DLD1 (cell line): ENCODE measurements at regions not wholly inside any gene's neighbourhood (a gene's known extent, or its start where the extent isn't known, plus 50 kb on each side); places are given as distances from the start of the nearest gene placed in this dataset.

Experiments
- in situ Hi-C: cut with HindIII; loops from 2 replicates; pipeline ENCODE4 v1.10.0; 2017; ENCODE audit warnings: low sequenced_read_pairs

DNA sequence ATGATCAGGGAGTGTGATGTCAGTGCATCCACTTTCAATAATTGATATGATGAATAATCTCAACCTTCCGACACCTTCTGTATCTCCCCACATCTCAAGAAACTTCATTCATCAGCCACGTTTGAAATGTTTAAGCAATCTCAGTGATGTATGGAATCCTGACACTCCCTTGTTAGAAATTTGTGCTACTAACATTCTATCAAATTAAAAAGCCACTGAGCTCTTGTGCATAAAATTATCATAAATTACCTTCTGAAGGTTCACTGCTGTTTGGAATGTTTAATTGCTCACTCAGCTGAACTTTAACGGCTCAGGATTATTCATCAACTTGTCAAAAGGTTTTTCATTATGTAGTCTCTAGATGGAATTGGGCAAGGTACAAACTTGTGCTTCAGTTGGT, 108.4 kb upstream of the DPH6 start:
- in situ Hi-C loops: no loop called here

DNA sequence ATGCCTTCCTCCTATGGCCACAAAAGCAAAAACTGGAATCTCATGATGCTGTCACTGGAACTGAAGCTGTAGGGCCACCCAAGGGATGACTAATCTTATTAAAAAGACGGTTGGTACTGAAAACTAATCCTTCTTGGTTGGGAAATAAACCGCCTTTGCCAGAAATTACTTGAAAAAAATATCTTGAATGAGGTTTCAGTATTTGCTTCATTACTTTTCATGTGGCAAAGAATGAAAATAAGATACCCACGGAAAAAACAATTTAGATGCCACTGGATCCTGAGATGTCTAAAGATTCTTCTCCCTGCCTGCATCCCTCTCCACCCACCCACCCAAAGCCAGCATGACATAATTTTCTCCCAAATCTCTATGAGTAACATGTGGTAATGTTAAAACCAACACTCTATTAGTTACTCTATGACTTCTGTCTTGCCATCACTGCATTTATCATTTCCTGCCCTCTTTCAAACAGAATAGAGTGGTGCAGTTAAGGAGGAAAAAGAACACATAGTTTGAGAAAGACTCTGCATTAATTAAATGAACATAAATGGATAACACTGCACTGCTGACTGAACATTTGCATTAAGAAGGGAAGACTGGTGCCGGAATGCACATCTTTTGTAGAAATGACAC, 111.8 kb upstream of the DPH6 start:
- in situ Hi-C loops: no loop called here

DNA sequence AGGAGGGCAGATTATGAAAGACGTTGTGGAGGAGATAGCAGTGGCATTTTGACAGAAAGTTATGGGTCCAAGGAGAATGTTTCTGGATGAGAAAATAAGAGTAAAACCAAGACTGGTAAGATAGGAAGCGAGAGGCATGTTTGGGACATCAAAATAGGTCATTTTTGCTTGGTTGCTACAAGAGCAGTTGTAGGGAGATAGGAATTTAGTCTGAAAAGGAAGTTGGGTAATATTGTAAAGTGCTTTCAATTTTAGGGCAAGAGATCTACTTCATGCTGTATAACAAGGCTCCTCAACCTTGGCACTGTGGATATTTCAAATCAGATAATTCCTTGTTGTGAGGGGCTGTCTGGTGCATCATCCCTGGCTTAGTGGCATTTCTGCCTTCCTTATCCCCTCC, 118.0 kb upstream of the DPH6 start:
- in situ Hi-C loops: no loop called here

DNA sequence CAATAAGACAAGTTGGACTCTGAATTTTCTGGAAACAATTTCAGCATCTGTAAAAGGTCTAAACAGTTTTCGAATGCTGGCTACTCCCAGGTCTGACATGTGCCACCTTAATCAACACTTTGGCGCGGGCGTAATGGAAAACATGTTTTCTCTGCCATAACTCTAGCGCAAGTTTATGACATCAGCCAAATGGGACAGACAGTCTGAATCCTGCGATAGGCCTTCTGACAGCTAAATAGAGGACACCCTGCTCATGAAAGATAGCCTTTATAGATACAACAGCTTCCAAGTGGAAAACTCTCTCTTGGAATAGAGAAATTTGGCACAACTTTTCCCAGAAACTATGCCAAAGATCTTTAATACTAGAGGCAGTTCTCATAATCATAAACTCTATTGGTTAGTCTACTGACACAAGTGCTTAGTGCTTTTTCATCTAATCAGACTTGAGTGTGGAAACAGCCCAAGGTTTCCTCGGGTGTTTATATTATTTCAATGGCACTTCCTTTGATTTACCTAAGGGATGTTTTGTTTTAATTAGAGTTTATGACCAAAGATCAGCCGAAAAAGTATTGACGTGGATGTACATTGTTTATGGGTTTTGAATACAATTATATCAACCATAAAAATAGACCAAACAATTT, 120.1 kb upstream of the DPH6 start:
- in situ Hi-C loops: no loop called here

DNA sequence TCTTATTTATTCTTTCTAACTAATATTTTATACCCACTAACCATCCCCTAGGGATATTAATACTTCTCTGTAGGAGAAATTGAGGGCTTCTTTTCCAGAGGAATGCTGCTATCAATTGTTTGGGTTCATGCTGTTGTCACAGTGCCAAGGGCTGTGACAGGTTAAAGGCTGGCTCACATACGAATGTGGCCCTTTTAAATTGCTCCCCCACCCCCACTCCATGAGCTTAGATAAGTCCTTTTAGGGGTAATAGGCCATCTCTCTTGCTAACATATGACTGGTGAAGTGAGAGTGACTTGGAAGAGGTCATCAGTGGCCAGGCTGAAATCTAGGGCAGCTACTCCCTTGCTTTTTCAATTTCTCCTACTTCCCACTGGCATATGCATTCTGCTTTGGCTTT, 121.9 kb upstream of the DPH6 start:
- in situ Hi-C loops: no loop called here

DNA sequence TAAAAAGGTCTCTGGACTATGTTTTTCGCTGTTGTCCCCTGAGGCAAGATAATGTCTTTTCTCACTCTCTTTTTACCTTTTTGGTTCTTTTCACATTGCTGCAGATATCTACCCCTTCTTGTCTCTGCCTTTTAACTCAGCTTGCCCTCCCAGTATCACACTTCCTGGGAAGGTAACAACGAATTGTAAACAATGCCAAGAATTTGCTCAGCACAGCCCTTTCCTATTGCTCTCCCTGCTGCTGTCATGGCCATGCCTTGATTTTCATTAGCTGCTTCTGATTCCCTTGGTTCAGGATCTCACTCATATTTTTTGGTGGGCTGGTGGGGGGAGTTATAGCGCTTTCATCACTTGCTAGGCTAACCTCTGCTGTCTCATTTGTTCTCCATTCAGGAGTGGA, 123.1 kb upstream of the DPH6 start:
- in situ Hi-C loops: no loop called here

DNA sequence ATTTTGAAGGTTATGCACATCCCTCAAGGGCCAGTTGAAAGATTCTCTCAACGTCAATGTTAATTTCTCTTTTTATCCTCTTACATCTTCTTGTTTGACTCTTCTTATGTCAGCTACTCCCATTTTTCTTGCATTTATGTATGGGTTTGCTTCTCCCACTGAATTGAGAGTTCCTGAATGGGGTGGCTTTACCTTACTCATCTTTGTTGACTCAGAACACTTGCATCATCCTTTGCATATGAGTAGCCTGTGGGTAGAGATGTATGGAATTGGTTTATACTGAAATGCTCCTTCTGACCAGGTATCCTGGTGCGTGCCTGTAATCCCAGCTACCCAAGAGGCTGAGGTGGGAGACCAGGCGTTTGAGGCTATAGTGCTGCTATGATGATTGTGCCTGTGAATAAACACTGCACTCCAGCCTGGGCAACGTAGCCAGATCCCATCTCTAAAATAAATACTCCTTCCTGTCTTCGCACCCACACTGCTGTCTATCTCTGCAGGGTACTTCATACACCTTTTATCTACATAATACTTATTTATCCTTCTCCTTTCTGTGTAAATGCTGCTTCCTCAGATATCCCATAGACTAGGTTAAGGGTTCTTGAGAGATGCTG, 123.6 kb upstream of the DPH6 start:
- in situ Hi-C loops: no loop called here

DNA sequence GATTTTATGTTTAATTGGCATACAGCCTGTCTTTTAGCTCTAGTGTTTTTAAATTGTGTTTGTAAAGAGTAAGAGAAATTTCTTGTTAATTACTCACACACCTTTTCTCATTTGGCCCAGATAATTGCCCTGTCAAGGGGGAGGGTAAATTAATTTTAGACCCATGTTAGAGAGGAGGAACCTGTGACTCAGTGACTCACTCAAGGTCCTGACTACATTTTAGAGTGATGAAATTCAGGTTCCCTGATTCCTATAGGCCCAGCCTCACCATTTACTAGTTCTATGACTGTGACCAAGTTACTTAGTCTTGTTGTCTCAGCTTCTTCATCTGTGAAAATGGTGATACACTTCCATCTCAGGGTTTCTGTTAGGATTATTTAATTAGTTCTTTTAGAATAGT, 125.2 kb upstream of the DPH6 start:
- in situ Hi-C loops: no loop called here

DNA sequence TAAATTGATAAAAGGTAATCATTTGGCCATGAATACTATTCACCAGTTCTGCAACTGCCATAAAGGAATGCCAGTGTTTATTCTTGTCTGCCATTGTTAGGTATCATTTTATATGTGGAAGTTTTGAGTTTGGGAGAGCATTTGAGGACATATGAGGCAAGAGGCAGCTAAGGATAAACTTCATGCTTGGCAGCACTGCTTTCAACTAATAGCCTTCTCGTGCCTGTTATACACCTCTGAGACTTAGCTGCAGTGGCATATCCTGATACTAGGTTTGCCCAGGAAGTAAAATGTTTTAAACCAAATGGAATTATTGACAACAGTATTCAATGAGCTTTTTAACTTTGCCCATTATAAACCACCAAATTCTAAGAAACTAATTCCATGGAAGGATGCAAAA, 126.0 kb upstream of the DPH6 start:
- in situ Hi-C loops: no loop called here

DNA sequence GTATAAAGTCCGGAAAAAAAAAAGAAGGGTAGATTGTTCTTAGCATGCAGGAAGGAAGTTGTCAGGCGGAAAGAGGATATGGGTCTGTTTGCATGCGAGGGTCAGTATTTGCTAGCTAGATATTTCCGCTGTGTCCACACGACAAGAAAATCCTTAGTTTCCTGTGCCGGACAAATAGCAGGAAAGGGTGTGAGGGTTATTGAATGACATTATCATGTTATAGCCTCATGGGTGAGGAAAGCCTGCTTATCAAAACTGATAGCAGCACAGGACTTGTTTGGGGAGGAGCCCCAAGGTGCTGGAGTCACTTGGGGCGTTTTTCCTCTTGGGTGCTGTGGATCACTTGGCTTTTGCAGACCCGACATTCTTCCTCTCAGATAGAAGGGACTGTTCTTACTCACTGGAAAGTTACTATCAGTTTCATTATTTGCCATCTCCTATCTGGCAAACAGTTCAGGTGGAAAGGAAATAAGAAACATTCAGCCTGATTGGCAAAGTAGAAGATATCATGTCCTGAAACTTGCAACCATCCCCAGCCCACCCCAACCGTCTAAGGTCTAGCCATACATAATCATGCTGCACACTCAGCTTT, 127.2 kb upstream of the DPH6 start:
- in situ Hi-C loops: no loop called here

DNA sequence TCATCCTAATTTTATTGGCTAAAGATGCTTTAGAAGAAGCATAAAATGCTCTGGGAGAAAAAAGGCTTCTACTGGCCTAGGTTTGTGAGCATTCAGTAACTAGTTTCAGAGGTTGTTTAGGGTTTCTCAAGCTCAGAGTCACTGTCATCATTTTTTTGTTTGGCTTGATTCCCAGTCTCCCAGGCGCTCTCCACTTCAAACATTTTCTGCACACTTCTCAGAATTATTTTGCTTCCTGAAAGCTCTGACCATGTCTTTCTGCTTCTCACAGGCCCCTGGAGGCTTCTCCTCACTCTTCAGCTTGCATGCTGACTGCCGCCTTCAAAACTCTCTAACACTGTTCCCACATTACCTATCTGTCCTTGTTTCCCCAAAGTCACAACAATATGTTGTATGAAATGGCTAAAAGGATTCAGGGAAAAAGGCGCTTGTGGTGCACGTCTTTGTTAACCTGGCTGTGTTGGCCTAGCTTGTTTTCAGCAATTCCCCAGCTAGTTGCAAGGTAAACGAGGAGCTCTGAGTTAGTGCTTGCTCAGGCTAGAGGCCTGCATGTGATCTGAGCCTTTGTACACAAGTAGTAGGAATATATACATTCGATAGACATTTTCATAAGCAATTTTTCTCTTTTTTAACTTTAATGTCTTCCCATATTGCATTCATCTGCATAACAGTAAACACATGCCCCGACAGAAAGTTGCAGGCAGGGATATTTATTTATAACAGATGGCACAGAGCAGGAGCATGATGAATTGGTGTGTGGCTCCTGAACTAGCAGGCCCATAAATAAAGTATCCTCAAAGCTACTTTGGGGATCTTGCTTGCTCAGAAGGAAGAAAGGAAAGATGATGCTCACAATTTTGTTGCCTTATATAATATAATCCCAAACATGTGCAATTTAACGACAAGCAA, 129.2 kb upstream of the DPH6 start:
- in situ Hi-C loops: no loop called here

DNA sequence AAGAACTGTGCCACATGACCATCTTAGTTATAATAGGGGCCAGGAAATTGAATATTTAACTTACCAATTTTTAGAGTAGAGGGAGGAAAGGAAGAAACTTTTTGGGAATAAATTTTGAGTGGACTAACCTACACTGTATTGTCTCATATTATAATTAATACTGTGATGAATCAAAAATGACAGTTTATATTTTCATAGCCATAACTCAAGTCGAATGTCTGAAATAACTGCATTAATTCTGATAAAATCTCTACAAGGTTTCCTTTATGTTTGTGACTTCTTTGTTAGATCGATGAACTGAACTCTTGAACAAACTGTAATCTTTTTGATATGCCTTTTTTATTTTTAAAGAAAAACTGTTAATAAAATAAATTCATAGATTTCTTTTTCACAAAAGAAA, 132.8 kb upstream of the DPH6 start:
- in situ Hi-C loops: no loop called here

DNA sequence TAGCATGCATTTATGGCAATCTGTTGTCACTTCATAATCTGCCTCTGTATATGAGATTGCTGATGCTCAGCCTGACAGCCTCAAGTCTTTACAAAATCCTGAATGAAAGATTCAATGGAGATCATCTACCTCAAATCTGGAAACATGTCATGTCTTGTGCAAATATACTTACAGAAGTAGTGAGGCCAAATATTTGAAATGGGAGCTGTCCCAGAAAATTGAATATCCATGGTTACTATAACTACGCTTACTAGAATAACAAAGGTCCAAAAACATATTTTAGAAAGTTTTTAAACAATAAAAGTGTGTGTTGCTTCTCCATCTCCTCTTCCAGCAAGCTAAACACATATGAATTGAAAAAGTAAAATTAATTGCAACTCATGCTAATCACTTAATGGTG, 133.2 kb upstream of the DPH6 start:
- in situ Hi-C loops: no loop called here

DNA sequence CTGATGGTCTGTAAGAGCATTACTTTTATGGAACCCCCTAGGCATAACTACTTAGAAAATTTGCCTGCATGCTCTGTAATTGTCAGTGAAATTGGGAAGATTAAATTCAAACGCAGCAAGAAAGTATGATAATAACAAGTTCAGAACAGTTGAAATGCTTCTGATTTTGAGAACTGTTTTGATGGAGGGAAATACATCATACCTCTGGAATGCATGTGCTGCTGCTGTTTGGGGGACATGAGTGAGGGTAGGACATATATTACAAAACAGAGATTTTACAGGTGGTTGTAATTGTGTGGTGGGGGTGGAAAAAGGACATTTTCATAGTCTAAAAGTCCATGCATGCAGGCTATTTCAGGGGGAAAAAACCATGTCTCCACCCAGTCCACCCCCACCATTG, 135.0 kb upstream of the DPH6 start:
- in situ Hi-C loops: no loop called here

DNA sequence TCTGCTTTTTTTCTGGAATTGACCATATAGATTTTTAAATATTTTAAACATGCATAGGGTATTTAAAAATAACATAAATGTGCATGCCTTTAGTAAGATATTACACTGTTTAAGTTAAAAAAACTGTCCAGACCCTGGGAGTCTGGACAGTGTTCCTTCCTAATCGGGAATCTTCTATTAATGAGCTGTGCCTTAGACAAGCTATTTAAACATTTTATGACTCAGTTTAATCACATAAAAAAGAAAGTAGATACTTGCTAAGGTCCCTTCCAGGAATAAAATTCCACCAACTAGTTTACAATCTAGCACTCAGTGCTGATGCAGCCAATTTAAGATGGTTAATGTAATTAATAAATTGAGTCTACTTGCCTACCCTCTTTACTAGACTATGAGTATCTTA, 140.4 kb upstream of the DPH6 start:
- in situ Hi-C loops: no loop called here

DNA sequence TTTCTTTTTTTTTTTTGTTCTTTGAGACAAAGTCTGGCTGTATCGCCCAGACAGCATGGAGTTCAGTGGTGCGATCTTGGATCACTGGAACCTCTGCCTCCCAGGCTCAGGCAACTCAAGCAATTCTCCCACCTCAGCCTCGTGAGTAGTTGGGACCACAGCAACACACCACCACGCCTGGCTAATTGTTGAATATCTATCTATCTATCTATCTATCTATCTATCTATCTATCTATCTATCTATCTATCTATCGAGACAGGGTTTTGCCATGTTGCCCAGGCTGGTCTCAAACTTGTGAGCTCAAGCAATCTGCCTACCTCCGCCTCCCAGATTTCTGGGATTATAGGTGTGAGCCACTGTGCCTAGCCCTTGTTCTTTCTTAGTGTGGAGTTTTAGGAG, 143.3 kb upstream of the DPH6 start:
- in situ Hi-C loops: no loop called here

DNA sequence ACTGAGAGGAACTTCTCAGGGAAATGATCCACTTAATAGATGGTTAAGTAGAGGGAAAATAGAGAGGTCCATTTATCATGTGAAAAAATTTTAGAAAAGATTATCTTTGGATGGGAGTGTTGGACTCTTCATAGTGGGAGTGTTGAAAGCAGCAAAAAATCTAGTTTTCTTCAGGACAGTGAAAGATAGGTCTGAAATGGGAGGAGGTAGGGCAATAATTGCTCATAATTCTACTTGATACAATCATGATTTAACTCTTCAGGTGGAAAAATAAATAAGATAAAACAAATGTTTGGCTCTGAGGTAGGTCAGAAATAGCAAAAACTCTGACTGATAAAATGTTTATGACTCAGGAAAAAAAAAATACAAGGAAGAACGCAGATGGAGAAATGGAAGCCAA, 144.1 kb upstream of the DPH6 start:
- in situ Hi-C loops: no loop called here

DNA sequence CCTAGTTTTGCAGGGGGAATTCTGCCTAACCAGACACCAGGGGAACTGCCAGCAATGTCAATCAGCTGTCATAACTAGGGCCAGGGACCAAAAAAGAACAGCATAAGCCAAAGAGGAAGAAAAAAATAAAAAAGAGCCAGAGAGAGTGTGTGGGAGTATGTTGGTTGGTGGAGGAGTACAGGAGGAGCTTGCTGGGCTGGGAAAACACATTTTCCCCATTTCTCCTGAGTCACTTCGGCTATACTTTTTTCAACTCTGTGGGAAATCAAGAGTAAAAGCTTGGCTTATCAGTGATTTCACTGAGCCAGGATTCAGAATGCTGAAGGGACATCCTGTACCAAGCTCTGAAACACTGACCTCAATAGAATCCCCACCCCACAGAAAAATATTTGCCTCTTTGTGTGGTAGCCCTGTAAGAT, 144.7 kb upstream of the DPH6 start:
- in situ Hi-C loops: no loop called here

DNA sequence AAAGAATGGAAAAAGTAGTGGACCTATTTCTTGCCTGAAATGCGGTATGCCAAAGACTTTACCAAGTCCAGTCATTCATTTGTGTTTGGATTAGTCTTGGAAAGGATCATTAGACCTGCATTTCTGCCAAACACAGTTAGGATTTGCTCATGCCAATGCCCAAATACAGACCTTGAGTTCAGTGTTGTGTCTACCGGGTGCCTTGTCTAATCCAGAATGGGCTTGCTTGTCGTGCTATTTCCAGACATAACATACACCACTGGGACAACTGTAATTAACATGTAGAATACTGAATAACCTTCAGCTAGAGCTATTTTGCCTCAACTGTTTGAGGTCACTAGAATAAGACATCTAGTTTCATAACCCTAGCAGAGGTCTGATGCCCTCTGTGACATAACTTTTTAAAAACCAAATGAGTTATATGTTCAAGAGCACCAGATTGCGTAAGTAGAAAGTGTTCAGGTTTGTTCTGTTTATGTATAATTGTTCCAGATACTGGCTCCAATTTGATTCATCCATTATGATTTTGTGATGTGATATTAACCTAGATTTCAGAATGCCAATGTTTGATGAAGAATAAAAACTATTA, 145.3 kb upstream of the DPH6 start:
- in situ Hi-C loops: no loop called here

DNA sequence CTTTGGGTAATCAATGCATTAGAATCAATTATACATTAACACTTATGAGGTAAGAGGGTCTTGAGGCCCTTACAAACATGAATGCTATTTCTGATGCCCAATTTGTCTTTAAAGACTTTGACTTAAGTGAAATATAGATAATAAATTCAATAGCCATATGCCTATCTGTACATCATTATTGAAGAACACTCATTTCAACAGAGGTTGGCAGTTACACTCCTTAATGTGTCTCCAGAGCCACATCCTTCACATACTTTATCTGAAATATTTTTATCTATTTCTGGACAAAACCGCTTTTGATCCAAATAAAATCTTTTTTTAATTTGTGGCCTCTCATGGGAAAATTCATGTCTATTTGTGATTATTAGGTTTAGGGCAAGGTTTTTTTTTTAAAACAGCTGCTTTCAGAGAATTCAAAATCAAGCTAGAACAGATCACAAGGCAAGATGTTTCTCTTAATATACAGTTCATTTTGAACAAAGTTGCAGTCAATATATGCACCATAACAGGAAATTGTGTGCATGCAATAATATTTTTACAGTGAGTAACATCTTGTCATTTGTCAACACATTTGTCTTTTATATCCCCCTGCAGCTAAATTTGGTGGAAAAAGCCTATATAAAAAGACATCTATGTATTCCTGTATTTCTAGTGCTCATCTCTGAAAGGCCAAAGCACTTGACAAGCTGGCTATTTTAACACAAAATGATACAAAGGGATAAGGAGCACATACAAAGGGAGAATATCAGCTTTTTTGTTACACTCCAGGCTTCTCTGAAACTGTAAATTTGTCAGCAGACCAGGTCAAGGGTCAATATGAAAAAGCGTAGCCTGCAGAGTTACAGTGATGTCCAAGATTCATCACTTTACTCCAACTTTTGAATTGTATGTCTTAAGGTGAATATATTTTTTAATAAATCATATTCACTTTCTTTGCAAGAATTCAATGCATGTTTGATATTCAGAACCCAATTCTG, 146.2 kb upstream of the DPH6 start:
- in situ Hi-C loops: no loop called here
